HG03558 (cell line): ENCODE measurements at regions not wholly inside any gene's neighbourhood (a gene's known extent, or its start where the extent isn't known, plus 50 kb on each side); places are given as distances from the start of the nearest gene placed in this dataset.

ENCODE experiments used
- ATAC-seq: cut with Tn5 transposase; IDR thresholded peaks from one replicate; pipeline ENCODE4 v1.9.1; 2021; ENCODE audit warnings: moderate number of reproducible peaks; ENCODE audit not compliant: unreplicated experiment; ENCODE audit errors: extremely low read depth

DNA sequence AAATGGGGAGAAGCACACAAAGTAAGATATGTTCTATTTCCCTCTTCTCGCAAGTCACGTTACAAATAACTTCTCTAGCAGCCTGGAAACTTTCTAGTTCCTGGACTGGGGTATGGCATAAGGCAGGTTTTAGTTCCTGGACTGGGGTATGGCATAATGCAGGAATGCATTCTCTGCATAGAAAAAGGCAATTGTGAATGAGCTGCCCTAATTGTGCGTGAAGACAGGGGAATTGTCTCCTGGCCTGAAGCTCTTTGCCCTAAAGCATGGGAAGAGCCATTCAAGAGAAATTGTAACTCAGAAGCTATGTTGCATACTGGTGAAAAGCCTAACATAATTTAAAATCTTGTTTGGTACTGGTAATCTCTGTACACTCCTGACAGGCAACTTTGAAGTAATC, 54.3 kb upstream of the CBLB start:
- ATAC-seq, result no peak

DNA sequence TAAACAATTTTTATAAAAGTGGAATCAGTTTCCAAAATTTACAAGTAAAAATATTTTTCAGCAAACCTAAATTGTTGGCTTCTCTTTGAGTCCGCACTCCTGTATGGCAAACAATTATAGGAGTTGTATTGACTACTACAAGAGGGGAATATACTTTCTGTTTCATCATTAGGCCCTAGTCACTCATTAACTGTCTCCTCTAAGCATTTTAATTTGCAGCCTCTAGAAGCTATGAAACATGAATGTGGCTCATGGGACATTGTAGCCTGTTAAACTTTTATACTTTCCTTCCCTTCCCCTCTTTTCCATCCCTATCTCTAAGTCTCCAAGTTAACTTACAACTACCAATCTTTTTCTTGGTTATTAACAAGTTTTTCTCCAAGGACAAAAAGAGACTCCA, 58.9 kb upstream of the CBLB start:
- no peak for ATAC-seq

DNA sequence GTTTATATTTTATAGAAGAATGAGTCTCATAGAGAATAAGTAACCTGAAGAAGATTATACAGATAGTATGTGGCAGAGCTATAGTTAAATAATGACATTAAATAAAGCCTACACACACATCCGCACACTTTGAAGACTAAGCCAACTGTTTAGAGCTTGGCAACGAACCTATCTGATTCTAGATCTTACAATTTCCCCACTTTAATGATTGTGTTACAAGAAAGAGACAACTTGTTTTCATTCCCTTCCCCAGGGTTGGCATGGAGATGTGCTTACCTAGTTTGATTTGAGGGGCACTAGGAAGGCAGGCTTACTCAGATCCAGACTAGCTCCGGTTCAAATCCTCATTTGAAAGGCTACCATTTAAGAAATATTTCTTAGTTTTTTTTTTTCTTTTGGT, 61.9 kb upstream of the CBLB start:
- ATAC-seq, result no peak

DNA sequence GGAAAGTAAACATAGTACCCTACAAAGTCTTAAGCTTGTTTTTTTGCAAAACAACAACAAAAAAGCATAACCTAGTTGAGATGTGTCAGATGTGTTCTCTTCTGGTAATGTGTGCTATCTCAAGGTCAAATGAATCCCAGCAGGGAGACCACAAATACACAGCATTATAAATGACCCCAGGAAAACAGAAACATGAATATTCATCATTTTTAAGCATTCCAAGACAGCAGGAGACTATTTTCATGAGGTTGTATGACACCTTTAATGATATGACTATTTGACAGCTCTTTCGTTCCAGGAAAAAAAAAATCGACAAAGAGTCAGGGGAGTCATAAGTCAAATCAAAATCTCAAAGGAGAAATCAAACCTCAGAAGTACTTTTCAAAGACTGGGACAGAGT, 62.7 kb upstream of the CBLB start:
- ATAC-seq, result no peak

DNA sequence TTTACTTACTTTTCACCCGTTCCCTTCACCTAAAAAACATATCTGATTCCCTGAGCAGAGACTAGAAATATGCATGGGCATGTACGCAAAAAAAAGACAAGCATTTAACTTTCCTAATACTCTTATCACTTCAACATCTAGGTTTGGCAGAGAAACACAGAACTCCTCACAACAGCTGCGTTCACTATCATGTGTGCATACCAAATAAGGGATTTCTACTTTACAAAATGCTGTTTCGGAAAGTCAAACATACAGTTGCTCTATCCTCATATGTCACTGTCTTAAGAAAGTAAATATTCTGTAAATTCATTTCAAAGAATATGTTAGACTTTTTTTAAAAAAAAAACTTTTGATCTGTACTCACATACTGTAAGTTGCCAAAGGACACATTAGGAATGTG, 65.1 kb upstream of the CBLB start:
- no peak for ATAC-seq

DNA sequence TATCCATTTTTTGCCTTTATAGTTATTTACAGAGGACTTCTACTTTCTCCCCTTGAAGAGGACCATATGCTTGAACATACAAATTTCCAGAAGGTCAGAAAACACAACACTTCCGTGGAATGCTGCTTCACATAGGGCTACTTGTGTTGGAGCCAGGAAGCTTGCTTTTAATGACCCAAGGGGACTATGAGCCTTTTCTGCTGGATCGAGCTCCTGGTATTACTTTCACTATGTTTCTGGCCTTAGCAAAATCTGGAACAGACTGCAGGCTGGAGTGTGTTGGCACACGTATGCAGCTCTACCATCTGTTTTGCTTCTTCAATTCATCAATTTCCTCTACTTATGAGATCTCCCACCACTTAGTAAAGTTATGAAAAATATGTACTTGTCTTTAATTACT, 69.3 kb upstream of the CBLB start:
- no peak for ATAC-seq

DNA sequence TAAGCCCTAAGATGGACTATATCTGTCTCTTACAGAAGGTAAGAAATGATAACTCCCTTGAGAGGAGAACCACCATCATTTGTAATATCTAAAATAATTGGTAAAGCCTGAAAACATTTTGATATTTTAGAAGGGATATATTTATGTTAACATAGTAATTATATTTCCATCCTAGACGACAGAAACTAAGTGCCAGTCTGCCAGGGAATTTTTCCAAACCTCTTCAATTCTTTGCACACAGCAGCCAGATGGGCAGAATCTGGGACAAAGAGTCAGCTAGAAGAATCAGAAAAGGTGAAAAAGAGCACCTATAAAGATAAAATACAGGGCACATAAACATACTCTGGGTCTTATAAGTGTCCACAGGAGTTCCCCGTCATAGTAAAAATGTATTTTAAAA, 70.0 kb upstream of the CBLB start:
- no peak for ATAC-seq

DNA sequence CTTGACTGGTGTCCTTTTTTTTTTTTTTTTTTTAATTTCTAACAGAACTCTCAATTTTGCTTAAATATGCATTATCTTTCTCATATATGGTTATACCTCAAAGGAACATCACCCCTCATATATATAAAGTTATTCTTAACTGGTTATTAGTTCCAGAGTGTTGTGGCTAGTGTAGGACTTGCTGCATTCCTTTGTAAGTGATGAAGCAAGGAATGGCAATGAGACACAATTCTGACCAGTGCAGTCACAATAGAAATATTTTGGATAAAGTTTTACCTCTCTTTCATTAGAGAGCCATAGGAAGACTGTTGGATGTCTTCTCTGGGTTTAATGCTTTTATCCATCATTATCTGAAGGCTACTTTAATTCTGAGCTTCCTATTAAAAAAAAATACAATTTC, 75.5 kb upstream of the CBLB start:
- ATAC-seq, result no peak

DNA sequence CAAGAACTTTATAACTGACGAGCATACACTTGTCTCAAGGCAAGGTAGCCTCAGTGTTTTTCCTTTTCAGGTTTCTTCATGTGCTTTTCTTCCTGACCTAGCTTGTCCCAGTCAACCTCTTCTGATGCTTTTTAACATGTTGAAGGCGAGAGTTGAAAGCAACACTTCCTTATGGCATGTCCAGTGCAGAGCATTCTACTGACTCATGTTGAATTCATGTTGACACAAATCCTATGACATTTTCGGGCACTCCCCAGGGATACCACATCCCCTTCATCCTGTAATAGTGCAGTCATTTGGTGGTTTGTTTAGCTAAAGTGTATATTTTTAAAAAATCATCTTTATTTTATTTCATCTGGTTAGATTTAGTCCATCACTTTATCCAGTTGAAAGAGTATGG, 75.9 kb upstream of the CBLB start:
- ATAC-seq, result no peak

DNA sequence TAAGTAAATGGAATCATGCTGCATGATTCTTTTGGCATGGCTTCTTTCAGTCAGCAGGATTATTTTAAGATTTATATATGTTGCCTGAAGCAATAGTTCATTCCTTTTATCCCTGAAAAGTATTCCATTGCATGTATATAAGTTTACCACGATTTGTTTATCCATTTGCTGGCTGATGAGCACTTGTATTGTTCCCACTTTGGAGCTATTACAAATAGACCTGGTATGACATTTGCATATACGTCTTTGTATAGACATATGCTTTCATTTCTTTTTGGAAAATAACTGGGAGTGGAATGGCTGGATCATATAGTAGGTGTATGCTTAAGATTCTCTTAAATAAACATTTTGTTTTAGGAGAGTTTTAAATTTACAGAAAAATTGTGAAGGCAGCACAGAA, 79.3 kb upstream of the CBLB start:
- ATAC-seq, result no peak

DNA sequence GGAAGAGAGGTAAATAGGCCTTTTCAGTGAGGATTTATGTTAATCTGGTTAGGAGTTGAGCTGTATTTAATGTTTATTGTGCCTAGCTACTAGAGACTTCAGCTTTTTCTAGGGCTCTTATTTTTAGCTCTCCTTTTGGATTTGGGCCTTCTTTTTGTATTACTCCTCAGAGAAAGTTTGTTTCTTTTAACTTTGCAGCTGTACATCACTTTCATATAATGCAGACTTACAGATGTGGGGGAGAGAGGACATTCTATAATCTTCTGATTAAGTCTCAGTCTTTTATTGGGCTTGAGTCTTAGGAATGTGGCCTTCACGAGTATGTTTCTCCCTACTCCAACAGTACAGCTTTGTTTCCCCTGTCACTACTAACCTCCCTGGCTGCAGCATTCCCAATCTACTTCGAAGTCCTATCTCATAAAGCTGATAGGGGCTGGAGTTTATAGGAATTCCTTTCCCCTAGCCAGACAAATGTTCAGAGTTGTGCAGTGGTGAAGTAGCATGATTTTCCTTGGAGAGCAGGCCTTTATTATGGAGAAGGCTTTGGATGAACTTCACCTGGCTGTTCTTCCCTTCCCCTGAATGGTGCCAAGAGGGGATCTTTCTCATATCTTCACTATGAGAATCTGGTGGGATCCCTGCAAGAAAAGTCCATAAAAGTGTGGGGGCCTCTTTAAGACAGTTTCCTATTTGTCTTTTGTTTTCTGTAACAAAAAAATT, 82.2 kb upstream of the CBLB start:
- no peak for ATAC-seq

DNA sequence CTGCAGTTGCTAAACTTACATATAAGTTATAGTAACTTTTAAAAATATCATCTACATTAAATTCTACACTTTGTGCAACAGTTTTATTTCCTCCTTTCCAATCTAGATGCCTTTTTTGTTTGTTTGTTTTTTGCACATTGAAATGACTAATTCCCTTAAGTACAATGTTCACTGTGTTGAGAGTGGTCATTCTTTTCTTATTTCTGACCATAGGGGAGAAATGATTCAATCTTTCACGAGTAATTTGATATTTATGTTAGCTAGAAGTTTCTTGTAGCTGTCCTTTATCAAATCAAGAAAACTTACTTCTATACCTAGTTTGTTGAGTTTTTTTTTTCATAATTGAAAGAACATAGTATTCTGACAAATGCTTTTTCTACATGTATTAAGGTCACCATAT, 85.0 kb upstream of the CBLB start:
- no peak for ATAC-seq

DNA sequence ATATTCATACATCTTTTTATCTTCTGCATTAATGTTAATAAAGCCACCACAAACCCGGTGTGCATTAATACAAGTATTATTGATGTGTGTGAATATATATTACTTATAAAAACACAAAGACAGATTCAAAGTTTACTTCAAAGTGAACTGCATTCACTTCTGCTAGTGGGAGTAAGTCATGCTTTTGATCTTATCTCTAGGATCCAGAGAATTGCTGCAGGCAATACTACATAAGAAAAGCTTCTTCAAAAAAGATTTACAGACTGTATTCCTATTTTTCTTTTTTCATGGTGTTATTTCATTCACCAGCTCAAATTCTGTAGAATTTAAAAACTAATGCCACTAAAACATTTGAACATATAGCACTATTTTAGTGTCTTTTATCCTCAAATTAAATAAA, 87.5 kb upstream of the CBLB start:
- no peak for ATAC-seq

DNA sequence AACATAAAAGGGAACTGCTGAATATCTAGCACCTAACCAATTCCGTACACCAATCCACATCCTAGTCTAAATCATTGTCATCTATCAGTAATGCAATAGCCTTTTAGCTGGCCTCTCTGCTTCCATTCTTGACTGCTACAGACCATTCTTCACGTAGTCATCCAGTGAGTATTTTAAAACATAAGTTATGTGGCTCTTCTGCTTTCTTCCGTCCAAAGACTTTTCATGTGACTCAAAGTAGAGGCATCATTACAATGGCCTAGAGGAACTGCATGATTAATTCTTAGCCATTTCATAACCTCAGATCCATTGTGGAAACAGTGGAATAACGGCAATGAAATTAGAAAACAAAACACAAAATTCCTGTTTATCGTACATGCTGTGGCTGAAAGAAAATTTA, 88.9 kb upstream of the CBLB start:
- no peak for ATAC-seq

DNA sequence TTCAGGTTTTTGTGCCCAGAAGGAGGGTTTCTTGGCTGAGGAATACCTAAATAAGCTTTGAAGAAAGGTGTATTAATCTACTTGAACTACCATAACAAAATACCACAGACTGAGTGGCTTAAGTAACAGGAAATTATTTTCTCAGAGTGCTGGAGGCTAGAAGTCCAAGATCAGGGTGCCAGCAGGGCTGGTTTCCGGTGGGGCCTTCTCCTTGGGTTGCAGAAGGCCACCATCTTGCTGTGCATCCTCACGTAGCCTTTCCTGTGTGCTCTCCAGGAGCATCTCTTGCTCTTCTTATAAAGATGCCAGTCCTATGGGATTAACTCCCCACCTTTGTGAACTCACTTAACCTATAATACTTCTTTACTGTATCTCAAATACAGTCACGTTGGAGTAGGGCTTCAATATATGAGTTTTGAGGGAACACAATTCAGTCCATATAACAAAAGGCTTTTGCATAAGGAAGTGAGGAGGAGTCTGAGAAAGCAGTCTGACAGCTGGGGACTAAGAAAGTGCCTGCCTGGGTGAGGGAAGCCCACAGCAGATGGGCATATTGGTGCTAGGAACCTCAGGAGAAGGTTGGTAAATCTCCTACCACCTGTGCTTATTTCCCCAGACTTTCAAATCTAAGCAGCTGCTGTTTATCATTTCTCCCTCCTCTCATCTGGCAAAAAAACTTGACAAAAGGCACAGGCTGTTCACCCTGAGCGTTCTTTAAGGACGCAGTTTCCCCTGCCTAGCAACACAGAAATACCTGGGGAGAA, 89.6 kb upstream of the CBLB start:
- no peak for ATAC-seq

DNA sequence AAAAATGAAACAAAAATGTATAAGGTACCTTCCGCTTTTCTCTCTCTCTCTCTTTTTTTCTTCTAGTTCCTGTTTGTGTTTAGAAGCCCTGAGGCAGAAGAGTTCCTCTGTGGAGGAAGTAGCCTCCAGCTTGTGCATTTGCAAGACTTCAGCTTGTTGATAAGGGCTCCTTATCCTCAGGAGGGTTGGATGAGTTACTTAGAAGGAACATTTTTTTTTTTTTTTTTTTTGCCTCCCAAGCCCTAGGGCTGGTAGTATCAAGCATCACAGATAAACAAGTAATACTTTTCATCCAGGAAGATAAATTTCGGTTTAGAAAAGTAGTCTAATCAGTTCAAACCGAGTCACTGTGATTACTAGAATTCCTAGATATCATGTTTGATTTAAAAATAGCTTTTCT, 91.0 kb upstream of the CBLB start:
- ATAC-seq, result no peak

DNA sequence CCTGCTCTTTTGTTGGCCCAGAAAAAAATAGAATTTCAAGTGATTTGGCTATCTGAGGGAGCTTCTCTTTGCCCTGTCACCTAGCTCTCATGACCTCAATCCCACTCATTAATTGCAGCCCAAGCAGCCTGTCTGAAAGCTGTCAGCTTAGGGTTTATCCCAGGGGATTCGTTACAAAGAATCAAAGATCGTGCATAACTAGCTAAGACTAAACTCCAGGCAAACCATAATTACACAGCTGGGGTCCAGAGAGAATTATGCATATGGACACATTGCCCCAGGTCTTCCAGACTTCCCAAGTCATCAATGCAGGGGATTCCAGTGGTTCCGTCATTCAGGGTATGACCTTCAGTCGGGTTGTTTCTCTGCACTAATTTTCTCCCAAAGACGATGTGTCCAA, 91.6 kb upstream of the CBLB start:
- no peak for ATAC-seq

DNA sequence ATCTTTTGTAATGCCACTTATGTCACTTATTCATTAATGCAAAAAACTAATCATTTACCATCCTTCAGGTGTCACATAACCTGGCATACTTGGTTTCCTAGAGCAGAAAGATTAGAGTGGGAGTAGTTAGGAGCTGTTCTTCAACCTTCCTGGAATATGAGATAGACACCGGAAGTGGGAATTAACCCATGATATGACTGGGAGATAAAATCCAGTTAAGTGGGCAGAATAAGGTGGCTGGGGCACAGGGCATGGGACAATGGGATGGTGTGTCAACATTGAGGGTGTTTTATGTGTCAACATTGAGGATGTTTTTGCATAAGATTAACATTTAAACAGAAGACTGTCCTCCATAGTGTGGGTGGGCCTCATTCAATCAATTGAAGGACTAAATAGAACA, 94.3 kb upstream of the CBLB start:
- no peak for ATAC-seq

DNA sequence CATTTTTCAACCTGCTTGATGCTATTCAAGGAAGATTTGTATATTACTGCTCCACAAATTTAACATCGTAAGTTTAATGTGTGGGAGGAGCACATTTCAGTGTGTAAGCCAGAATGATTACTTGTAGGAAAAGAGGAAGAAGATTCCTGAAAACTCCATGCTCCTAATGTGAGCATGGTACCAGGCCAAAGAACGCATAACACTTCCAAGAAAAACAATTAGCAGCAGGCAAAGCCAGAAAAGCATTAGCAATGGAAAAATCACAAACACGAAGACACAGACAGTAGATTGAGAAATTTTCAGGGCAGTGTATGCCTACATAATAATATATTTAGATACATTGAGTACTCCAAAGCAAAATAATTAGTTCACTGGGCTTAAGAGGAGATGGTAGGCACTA, 96.6 kb upstream of the CBLB start:
- ATAC-seq, result no peak

DNA sequence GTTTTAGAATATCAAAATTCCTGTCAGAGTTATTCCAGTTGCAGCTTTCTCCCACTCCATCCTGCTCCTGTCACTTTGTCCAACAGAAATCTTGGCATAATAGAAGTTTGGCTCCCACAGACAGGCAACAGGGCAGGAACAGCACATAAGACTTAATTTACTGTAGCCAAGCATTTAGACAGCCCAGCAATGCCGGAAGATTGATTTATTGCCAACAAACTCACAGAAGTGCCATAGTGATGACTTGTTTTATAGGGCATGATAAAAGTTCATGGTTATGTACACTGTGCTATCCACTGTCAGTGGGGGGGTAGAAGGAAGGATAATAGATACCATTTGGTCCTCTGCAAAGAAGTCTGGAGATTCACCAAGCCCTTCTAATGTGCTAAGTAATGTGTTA, 98.3 kb upstream of the CBLB start:
- ATAC-seq, result no peak

DNA sequence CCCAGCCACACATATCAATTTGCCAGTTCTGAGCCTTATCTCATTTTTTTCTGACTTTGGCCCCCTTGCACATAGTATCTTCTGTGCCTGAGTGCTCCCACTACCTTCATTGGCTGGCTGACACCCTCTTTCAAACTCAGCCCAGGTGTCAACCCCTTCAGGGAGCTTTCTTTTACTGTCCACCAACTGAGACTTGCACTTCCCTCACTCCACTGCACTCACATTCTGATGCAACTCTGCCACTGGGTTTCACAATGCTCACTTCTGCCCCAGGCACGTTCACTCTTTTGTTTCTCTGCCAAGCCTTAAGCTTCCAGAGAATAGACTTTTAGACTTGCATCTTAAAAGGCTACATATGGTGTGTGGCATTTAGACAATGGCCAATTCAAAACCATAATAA, 101.5 kb upstream of the CBLB start:
- no peak for ATAC-seq

DNA sequence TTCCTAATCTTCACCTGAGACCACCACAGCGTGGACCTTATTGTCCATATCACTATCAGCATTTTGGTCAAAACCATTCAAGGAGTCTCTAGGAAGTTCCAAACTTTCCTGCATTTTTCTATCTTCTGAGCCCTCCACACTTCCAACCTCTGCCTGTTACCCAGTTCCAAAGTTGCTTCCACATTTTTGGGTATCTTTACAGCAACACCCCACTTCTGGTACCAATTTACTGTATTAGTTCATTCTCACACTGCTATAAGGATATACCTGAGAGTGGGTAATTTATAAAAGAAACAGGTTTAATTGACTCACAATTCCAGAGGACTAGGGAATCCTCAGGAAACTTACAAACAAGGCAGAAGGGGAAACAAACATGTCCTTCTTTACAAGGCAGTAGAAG, 103.3 kb upstream of the CBLB start:
- ATAC-seq, result no peak
